IMR-90 (cell line): ENCODE measurements at regions not wholly inside any gene's neighbourhood (a gene's known extent, or its start where the extent isn't known, plus 50 kb on each side); places are given as distances from the start of the nearest gene placed in this dataset.

Source experiments
- ATAC-seq: fragments of 200-7000 bp; cut with Tn5 transposase; 2 replicates; pipeline ENCODE4 v1.9.1; 2020; ENCODE audit warnings: low read depth, mild to moderate bottlenecking, moderate library complexity
- BruUV-seq: library from RNA; stranded (reverse); fragments of 400-500 nt; replicated peaks from 2 replicates; lab custom pipeline; 2021; lab: Mats Ljungman, UMichigan
- CTCF ChIA-PET: fragments of 300-600 bp; formaldehyde crosslinking; extraction: SDS; loops from one replicate; lab custom pipeline; 2021; ENCODE audit warnings: antibody characterized with exemption; lab: Yijun Ruan, JAX
- POLR2A ChIA-PET: fragments of 300-600 bp; sonication (Branson Sonifier 250); formaldehyde crosslinking; loops from one replicate; lab custom pipeline; 2022; ENCODE audit warnings: antibody characterized with exemption; ENCODE audit not compliant: unreplicated experiment; lab: Charles Lee
- DNase-seq: peaks from one replicate; pipeline ENCODE4 v3.0.0; 2013
- H2AFZ ChIP-seq: replicated peaks from 2 replicates; pipeline ENCODE3; 2013; ENCODE audit warnings: low read length, mild to moderate bottlenecking; ENCODE audit not compliant: poor library complexity
- H2AK5ac ChIP-seq: 2 replicates; pipeline ENCODE4 v1.6.1; 2013; ENCODE audit warnings: low read depth, low read length, inconsistent platforms
- H2AK9ac ChIP-seq: replicated peaks from 2 replicates; pipeline ENCODE3; 2013; ENCODE audit warnings: mild to moderate bottlenecking, low read depth, low read length, moderate library complexity; ENCODE audit not compliant: poor library complexity
- H2BK120ac ChIP-seq: 2 replicates; pipeline ENCODE4 v1.6.1; 2013; ENCODE audit warnings: low read depth, low read length, inconsistent platforms
- H2BK15ac ChIP-seq: 3 replicates; pipeline ENCODE4 v1.6.1; 2013; ENCODE audit warnings: low read depth, low read length, inconsistent platforms
- H2BK20ac ChIP-seq: 2 replicates; pipeline ENCODE4 v1.6.1; 2013; ENCODE audit warnings: low read depth, mild to moderate bottlenecking, inconsistent platforms, low read length, moderate library complexity
- H2BK5ac ChIP-seq: 2 replicates; pipeline ENCODE4 v1.6.1; 2013; ENCODE audit warnings: mild to moderate bottlenecking, low read depth, low read length, inconsistent platforms; ENCODE audit not compliant: poor library complexity, severe bottlenecking
- H3K14ac ChIP-seq: replicated peaks from 2 replicates; pipeline ENCODE4 v1.6.1; 2013; ENCODE audit warnings: low read depth, low read length, inconsistent platforms
- H3K18ac ChIP-seq: 2 replicates; pipeline ENCODE4 v1.6.1; 2013; ENCODE audit warnings: low read depth, low read length, control low read depth
- H3K23ac ChIP-seq: 2 replicates; pipeline ENCODE4 v1.6.1; 2013; ENCODE audit warnings: low read depth, low read length, inconsistent platforms
- H3K27ac ChIP-seq: 2 replicates; pipeline ENCODE4 v1.5.1; 2013; ENCODE audit warnings: mild to moderate bottlenecking, control low read depth, low read length; ENCODE audit not compliant: insufficient read depth
- H3K27me3 ChIP-seq: 2 replicates; pipeline ENCODE4 v1.6.1; 2013; ENCODE audit warnings: low read length; ENCODE audit not compliant: control insufficient read depth, insufficient read depth
- H3K36me3 ChIP-seq: 2 replicates; pipeline ENCODE4 v1.6.1; 2013; ENCODE audit warnings: low read length, mixed read lengths; ENCODE audit not compliant: control insufficient read depth, insufficient read depth
- H3K4ac ChIP-seq: 2 replicates; pipeline ENCODE4 v1.6.1; 2013; ENCODE audit warnings: low read depth, low read length, inconsistent platforms
- H3K4me1 ChIP-seq: 2 replicates; pipeline ENCODE4 v1.6.1; 2013; ENCODE audit warnings: low read length, mixed read lengths; ENCODE audit not compliant: control insufficient read depth, insufficient read depth
- H3K4me2 ChIP-seq: 2 replicates; pipeline ENCODE4 v1.6.1; 2013; ENCODE audit warnings: low read depth, mild to moderate bottlenecking, control low read depth, low read length, moderate library complexity
- H3K4me3 ChIP-seq: 2 replicates; pipeline ENCODE4 v1.5.1; 2013; ENCODE audit warnings: low read depth, mild to moderate bottlenecking, control low read depth, low read length, moderate library complexity; ENCODE audit not compliant: insufficient read depth
- H3K56ac ChIP-seq: 2 replicates; pipeline ENCODE4 v1.6.1; 2013; ENCODE audit warnings: low read length, inconsistent platforms; ENCODE audit not compliant: insufficient read depth; ENCODE audit errors: extremely low read depth
- H3K79me1 ChIP-seq, 2 experiments: 2 replicates each; pipeline ENCODE4 v1.6.1; 2013; ENCODE audit warnings: low read length in 2 of 2, inconsistent platforms in 1 of 2, low read depth in 1 of 2
- H3K9ac ChIP-seq: 2 replicates; pipeline ENCODE4 v1.6.1; 2013; ENCODE audit warnings: low read depth, low read length, control low read depth
- H3K9me1 ChIP-seq: 2 replicates; pipeline ENCODE4 v1.6.1; 2013; ENCODE audit warnings: low read length, inconsistent platforms; ENCODE audit not compliant: insufficient read depth
- H3K9me3 ChIP-seq: 2 replicates; pipeline ENCODE4 v1.6.1; 2013; ENCODE audit warnings: low read length; ENCODE audit not compliant: control insufficient read depth, insufficient read depth
- H4K20me1 ChIP-seq: 2 replicates; pipeline ENCODE4 v1.6.1; 2013; ENCODE audit warnings: low read length, inconsistent platforms; ENCODE audit not compliant: insufficient read depth
- H4K5ac ChIP-seq: 2 replicates; pipeline ENCODE4 v1.6.1; 2013; ENCODE audit warnings: mild to moderate bottlenecking, low read depth, low read length, control low read depth
- H4K8ac ChIP-seq, 2 experiments: 2 replicates each; pipeline ENCODE4 v1.6.1; 2013; ENCODE audit warnings: low read depth in 2 of 2, low read length in 2 of 2, control low read depth in 1 of 2, inconsistent platforms in 1 of 2
- H4K91ac ChIP-seq: 2 replicates; pipeline ENCODE4 v1.6.1; 2013; ENCODE audit warnings: low read depth, low read length, inconsistent platforms; ENCODE audit not compliant: insufficient read depth
- BHLHE40 ChIP-seq: fragments of 150-350 bp; IDR thresholded peaks from 2 replicates; pipeline ENCODE4 v1.6.1; 2016; ENCODE audit warnings: mild to moderate bottlenecking, low read depth, low read length
- CEBPB ChIP-seq: IDR thresholded peaks from 2 replicates; pipeline ENCODE4 v1.6.1; 2012; ENCODE audit warnings: low read depth, low read length, improper control_type of control experiment
- CHD1 ChIP-seq: IDR thresholded peaks from 2 replicates; pipeline ENCODE4 v1.6.1; 2012; ENCODE audit warnings: low read depth, low read length, improper control_type of control experiment
- ELK1 ChIP-seq: fragments of 150-350 bp; IDR thresholded peaks from 2 replicates; pipeline ENCODE4 v1.6.1; 2016; ENCODE audit warnings: low read depth, mild to moderate bottlenecking, low read length, moderate library complexity, borderline replicate concordance
- MAFK ChIP-seq: IDR thresholded peaks from 2 replicates; pipeline ENCODE4 v1.6.1; 2012; ENCODE audit warnings: low read depth, low read length, improper control_type of control experiment
- MAZ ChIP-seq: IDR thresholded peaks from 2 replicates; pipeline ENCODE4 v1.6.1; 2012; ENCODE audit warnings: low read depth, mild to moderate bottlenecking, low read length, improper control_type of control experiment, moderate library complexity, borderline replicate concordance
- MXI1 ChIP-seq: IDR thresholded peaks from 2 replicates; pipeline ENCODE4 v1.6.1; 2012; ENCODE audit warnings: low read depth, mild to moderate bottlenecking, low read length, moderate library complexity, borderline replicate concordance
- RCOR1 ChIP-seq: IDR thresholded peaks from 2 replicates; pipeline ENCODE4 v1.6.1; 2012; ENCODE audit warnings: mild to moderate bottlenecking, low read length, improper control_type of control experiment; ENCODE audit not compliant: insufficient replicate concordance
- RFX5 ChIP-seq: IDR thresholded peaks from 2 replicates; pipeline ENCODE4 v1.8.0; 2012; ENCODE audit warnings: low read depth, mild to moderate bottlenecking, low read length, moderate library complexity
- SMC3 ChIP-seq: fragments of 150-350 bp; IDR thresholded peaks from 2 replicates; pipeline ENCODE4 v1.6.1; 2016; ENCODE audit warnings: low read depth, mild to moderate bottlenecking, antibody characterized with exemption, low read length, moderate library complexity
- USF2 ChIP-seq: fragments of 150-350 bp; IDR thresholded peaks from 2 replicates; pipeline ENCODE4 v1.6.1; 2017; ENCODE audit warnings: mild to moderate bottlenecking, antibody characterized with exemption, low read length, low read depth
- WGBS, 2 experiments: methylation state at CpG; one replicate each; pipeline versions ENCODE4 v1.1.5 to v1.1.7; 2013; ENCODE audit warnings: missing lambda C conversion rate in 2 of 2; ENCODE audit not compliant: insufficient read length in 1 of 2; ENCODE audit errors: extremely low coverage in 2 of 2; 5-methylcytosine and 5-hydroxymethylcytosine counted together
- dilution Hi-C: fragments of 300-500 bp; cut with HindIII; formaldehyde crosslinking; loops from one replicate; pipeline ENCODE4 v1.14.3; 2018; ENCODE audit warnings: low sequenced_read_pairs; ENCODE audit not compliant: unreplicated experiment
- in situ Hi-C: fragments of 300-500 bp; cut with MboI; formaldehyde crosslinking; loops from 3 replicates; pipeline ENCODE4 v1.14.3; 2019; ENCODE audit warnings: low sequenced_read_pairs, inconsistent platforms, mixed read lengths
- intact Hi-C: fragments of 100-400 bp; cut with micrococcal nuclease; formaldehyde crosslinking; loops from 2 replicates; pipeline ENCODE4 v1.10.0; 2022

- Histone ChIP-seq H3K23ac (no peak overlapping the region), H4K8ac (no peak overlapping the region), H3K56ac (no peak overlapping the region), H4K91ac (no peak overlapping the region), H2BK5ac (no peak overlapping the region), H3K14ac (no peak overlapping the region), H3K36me3 (no peaks in the 10 kb centered on the region), H4K5ac (no peak overlapping the region), H2BK20ac (no peak overlapping the region), H3K9ac (no peak overlapping the region), H2AFZ (no peak overlapping the region), H3K4me2 (no peak overlapping the region), H3K9me1 (no peaks in the 10 kb centered on the region), H3K18ac (no peak overlapping the region), H2AK9ac (no peak overlapping the region), H3K4me3 (no peak overlapping the region), H3K79me1 (no peaks in the 10 kb centered on the region), H3K27me3 (no peaks in the 10 kb centered on the region), H4K20me1 (no peaks in the 10 kb centered on the region), H3K9me3 (no peaks in the 10 kb centered on the region), H2BK15ac (no peak overlapping the region), H3K27ac (no peak overlapping the region), H3K4ac (no peak overlapping the region), H2BK120ac (no peak overlapping the region), H2AK5ac (no peak overlapping the region), H3K4me1 (no peaks in the 10 kb centered on the region)
- dilution Hi-C loops = no loop called here
- in situ Hi-C loops = no loop called here
- ChIA-PET CTCF (interaction anchor here (1.4 kb wide), 1 partner anchor 13 kb away, joined by 4 read pairs; no protein-coding TSS in a partner anchor), POLR2A (no interaction called here)
- TF ChIP-seq USF2 (no peak), CEBPB (no peak), MAFK (no peak), ELK1 (no peak), BHLHE40 (no peak), RCOR1 (no peak), SMC3 (no peak), RFX5 (no peak), MAZ (no peak), MXI1 (no peak), CHD1 (no peak)
- ATAC-seq (no peak), DNase-seq (no peak)
- no TSS peak for BruUV-seq
- WGBS, 2 experiments = no CpG with 5 or more reads among the region's 2 CpGs
- intact Hi-C loops = no loop called here
Observed at GRCh38 chr4:163665101-163665500, 170.6 kb downstream of the TMA16 start.
